ENCODE measurements at regions not wholly inside any gene's neighbourhood (a gene's known extent, or its start where the extent isn't known, plus 50 kb on each side); places are given as distances from the start of the nearest gene placed in this dataset.

GRCh38 chr3:80993241-80993945 lies 768.1 kb downstream of the GBE1 start:
- no peak for TF ChIP-seq CTCF (conservative IDR thresholded peaks at IDR 0.05)
- no peak for TF ChIP-seq ZFX (IDR thresholded peaks at IDR 0.05)
